HepG2 (cell line): ENCODE measurements at regions not wholly inside any gene's neighbourhood (a gene's known extent, or its start where the extent isn't known, plus 50 kb on each side); places are given as distances from the start of the nearest gene placed in this dataset.

ENCODE experiments used
- EZH2 ChIP-seq: conservative IDR thresholded peaks from 2 replicates; pipeline ENCODE4 v1.6.1; 2012; ENCODE audit warnings: mild to moderate bottlenecking, low read depth, low read length, moderate library complexity
- HNRNPLL ChIP-seq: fragments of 200-400 bp; formaldehyde crosslinking; IDR thresholded peaks from 2 replicates; pipeline ENCODE4 v1.6.1; 2017; ENCODE audit warnings: mild to moderate bottlenecking, low read depth, low read length; ENCODE audit not compliant: poor library complexity, severe bottlenecking
- POLR2AphosphoS5 ChIP-seq: IDR thresholded peaks from 2 replicates; pipeline ENCODE4 v1.6.1; 2012; ENCODE audit warnings: low read depth, low read length
- REPIN1 ChIP-seq: sonication (generic); formaldehyde crosslinking; IDR thresholded peaks from 2 replicates; pipeline ENCODE4 v1.8.0; 2022; ENCODE audit warnings: missing genetic modification reagents, low read depth, mild to moderate bottlenecking, borderline replicate concordance
- RFX5 ChIP-seq: IDR thresholded peaks from 2 replicates; pipeline ENCODE4 v1.6.1; 2011; ENCODE audit warnings: low read depth, low read length, improper control_type of control experiment
- SMC3 ChIP-seq: IDR thresholded peaks from 2 replicates; pipeline ENCODE4 v1.6.1; 2011; ENCODE audit warnings: low read length, improper control_type of control experiment
- SNAPC2 ChIP-seq: sonication (generic); formaldehyde crosslinking; IDR thresholded peaks from 2 replicates; pipeline ENCODE4 v1.8.1; 2022; ENCODE audit warnings: mild to moderate bottlenecking, missing genetic modification reagents
- TCF7L2 ChIP-seq: IDR thresholded peaks from 2 replicates; pipeline ENCODE4 v1.6.1; 2011; ENCODE audit warnings: mild to moderate bottlenecking, low read depth, low read length, moderate library complexity
- ZNF205 ChIP-seq: IDR thresholded peaks from 2 replicates; pipeline ENCODE4 v1.6.1; 2018; ENCODE audit warnings: missing biosample characterization, missing genetic modification reagents
- TF ChIP-seq, protein P1 (sequence below): sonication (generic); formaldehyde crosslinking; IDR thresholded peaks from one replicate; pipeline ENCODE4 v1.5.1; 2020; ENCODE audit warnings: mild to moderate bottlenecking, missing genetic modification reagents; ENCODE audit errors: not compliant biosample characterization
- TF ChIP-seq, protein P2 (sequence below): sonication (generic); formaldehyde crosslinking; IDR thresholded peaks from 2 replicates; pipeline ENCODE4 v1.4.0; 2020; ENCODE audit warnings: missing genetic modification reagents

DNA sequence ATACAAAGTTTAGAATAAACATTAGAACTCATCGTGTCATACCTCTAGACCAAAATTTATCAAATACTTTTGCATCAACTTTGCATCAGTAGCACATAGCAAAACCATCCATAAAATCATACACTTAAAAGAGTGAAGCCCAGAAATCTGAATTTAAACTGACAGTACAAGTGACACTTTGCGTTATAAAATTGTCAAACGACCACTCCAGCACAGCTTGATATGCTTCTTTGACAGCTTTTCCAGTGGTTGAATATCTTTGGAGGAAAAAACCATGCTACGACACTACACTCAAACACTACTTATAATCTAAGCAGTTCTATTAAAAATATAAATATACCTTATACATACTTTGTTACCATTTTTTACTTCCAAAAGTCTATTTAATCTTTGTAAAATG lies 1644.4 kb downstream of the STIM2 start:
- TF ChIP-seq HNRNPLL (no peak), REPIN1 (no peak), TCF7L2 (no peak), ZNF205 (no peak), SNAPC2 (CRISPR knock-in tag) (no peak), SMC3 (no peak), RFX5 (no peak), EZH2 (no peak), POLR2AphosphoS5 (no peak)
- TF ChIP-seq, protein P1, sequence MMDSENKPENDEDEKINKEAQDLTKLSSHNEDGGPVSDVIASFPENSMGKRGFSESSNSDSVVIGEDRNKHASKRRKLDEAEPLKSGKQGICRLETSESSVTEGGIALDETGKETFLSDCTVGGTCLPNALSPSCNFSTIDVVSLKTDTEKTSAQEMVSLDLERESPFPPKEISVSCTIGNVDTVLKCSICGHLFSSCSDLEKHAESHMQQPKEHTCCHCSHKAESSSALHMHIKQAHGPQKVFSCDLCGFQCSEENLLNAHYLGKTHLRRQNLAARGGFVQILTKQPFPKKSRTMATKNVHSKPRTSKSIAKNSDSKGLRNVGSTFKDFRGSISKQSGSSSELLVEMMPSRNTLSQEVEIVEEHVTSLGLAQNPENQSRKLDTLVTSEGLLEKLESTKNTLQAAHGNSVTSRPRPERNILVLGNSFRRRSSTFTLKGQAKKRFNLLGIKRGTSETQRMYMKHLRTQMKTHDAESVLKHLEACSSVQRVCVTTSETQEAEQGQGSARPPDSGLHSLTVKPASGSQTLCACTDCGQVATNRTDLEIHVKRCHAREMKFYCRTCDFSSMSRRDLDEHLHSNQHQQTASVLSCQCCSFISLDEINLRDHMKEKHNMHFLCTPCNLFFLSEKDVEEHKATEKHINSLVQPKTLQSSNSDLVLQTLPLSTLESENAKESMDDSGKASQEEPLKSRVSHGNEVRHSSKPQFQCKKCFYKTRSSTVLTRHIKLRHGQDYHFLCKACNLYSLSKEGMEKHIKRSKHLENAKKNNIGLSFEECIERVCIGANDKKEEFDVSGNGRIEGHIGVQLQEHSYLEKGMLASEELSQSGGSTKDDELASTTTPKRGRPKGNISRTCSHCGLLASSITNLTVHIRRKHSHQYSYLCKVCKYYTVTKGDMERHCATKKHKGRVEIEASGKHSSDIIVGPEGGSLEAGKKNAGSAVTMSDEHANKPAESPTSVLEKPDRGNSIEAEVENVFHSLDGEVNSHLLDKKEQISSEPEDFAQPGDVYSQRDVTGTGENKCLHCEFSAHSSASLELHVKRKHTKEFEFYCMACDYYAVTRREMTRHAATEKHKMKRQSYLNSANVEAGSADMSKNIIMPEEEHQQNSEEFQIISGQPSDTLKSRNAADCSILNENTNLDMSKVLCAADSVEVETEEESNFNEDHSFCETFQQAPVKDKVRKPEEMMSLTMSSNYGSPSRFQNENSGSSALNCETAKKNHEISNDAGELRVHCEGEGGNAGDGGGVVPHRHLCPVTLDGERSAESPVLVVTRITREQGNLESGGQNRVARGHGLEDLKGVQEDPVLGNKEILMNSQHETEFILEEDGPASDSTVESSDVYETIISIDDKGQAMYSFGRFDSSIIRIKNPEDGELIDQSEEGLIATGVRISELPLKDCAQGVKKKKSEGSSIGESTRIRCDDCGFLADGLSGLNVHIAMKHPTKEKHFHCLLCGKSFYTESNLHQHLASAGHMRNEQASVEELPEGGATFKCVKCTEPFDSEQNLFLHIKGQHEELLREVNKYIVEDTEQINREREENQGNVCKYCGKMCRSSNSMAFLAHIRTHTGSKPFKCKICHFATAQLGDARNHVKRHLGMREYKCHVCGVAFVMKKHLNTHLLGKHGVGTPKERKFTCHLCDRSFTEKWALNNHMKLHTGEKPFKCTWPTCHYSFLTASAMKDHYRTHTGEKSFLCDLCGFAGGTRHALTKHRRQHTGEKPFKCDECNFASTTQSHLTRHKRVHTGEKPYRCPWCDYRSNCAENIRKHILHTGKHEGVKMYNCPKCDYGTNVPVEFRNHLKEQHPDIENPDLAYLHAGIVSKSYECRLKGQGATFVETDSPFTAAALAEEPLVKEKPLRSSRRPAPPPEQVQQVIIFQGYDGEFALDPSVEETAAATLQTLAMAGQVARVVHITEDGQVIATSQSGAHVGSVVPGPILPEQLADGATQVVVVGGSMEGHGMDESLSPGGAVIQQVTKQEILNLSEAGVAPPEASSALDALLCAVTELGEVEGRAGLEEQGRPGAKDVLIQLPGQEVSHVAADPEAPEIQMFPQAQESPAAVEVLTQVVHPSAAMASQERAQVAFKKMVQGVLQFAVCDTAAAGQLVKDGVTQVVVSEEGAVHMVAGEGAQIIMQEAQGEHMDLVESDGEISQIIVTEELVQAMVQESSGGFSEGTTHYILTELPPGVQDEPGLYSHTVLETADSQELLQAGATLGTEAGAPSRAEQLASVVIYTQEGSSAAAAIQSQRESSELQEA (CRISPR knock-in tag) = no peak
- TF ChIP-seq, protein P2, sequence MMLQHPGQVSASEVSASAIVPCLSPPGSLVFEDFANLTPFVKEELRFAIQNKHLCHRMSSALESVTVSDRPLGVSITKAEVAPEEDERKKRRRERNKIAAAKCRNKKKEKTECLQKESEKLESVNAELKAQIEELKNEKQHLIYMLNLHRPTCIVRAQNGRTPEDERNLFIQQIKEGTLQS (CRISPR knock-in tag) = no peak
